NOMO-1 treated with dmso at 0.1 percent for 144 hours (cell line): ENCODE measurements at regions not wholly inside any gene's neighbourhood (a gene's known extent, or its start where the extent isn't known, plus 50 kb on each side); places are given as distances from the start of the nearest gene placed in this dataset.

Experiments used
- DNase-seq: peaks from one replicate; lab custom pipeline; 2025; ENCODE audit not compliant: unreplicated experiment; lab: John Stamatoyannopoulos, UW

DNA sequence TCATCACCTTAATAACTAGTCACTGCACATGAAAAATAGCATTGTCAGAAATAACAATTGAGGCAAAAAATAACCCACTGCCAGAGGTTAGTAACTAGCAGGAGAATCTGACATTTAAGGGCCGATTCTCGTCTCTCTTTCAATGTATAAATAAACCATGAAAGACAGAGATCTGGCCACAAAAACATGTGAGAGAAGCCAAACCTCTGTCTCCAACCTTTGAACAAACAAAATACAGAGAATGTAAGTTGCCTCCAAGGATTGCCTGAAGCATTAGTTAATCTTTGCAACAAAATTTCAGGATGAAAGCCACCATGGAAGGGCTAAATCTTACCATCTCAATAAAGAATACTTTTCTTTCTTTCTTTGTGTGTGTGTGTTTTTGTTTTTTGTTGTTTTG is 257.4 kb upstream of the TMTC1 start:
- DNase-seq: no peak

GRCh38 chr12:30030693-30031374 is 247.1 kb upstream of the TMTC1 start:
- no peak for DNase-seq

DNA sequence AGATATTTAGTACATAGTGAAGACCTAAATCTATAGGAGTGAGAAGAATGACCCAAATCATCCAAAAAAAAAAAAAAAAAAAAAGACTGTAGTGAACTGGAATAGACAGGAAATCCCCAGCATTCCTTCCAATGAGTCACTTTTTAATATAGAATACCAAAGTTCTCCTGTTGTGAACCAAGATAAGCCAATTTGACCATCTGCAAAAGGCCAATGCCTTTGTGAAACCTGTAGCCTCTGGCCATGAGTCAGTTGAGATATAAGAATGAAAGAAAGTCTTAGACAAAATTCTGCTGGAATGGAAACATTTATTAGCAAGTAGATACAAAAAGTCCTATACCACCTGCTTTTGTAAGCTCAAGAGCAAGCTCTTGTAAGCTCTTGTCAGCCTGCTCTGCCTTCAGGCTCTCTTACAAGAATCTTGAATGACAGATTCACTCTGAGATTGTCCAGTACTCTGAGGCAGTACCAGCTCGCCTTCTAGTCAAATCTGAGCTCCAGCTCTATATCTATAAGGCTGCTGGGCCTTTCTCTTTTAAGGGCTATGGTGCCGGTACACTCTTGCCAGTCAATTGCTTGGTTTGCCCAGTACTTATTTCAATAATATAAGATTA is 243.0 kb upstream of the TMTC1 start:
- DNase-seq: no peak

- no peak for DNase-seq
Observed at GRCh38 chr12:30025317-30025716, 241.6 kb upstream of the TMTC1 start.

DNA sequence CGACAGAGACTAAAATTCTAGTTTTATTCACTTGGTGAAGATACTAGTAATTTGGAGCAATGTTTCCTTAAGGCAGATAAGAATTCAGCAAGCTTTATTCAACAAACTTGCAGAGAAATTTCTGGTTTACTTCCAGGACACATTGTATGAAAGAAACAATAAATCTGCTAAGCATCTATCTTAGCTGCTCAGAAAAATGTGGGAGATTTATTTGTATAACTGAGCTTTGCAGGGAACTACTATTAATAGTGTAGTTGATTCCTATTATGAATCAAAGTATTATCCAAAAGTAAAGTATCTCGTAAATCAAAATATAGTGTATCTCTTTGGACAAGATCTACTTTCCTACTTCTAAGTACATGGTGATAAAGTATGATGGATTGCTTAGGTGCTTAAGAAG is 239.4 kb upstream of the TMTC1 start:
- DNase-seq: no peak

DNA sequence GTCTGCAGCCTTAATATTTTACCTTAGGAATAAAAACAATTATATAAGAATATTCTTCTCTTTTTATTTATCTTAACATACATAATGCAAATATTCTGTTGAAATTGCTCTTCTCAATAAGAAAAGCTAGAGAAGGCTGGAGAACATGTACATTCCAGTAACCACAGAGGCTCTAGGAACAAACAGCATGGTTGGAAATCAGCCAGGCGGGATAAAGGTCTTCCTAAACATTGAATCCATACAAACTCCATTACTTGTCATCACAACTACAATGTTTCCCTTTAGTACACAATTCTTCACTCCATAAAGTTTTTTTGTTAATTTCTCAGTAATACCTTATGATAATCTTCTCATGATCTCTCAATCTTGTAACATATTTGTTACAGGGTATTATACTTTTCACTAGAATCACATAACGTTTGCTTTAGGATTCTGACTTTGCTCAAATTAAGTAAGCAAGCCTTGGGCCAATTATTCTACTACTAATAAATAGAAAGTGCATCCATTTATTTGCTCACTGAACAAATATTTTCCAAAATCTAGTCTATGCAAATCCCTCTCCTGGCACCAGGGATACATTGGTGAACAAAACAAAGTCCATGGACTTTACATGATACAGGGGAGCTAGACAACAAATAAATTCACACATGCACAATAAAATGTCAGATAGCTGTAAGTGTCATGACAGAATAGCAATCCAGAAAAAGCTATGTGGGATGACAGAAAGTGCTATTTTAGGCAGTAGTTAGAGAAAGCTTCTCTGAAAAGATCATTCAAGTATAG is 237.5 kb upstream of the TMTC1 start:
- DNase-seq: no peak

- DNase-seq: no peak
Observed at GRCh38 chr12:30019366-30020140, 235.8 kb upstream of the TMTC1 start.

- DNase-seq: no peak
Observed at GRCh38 chr12:30016540-30017055, 232.9 kb upstream of the TMTC1 start.

DNA sequence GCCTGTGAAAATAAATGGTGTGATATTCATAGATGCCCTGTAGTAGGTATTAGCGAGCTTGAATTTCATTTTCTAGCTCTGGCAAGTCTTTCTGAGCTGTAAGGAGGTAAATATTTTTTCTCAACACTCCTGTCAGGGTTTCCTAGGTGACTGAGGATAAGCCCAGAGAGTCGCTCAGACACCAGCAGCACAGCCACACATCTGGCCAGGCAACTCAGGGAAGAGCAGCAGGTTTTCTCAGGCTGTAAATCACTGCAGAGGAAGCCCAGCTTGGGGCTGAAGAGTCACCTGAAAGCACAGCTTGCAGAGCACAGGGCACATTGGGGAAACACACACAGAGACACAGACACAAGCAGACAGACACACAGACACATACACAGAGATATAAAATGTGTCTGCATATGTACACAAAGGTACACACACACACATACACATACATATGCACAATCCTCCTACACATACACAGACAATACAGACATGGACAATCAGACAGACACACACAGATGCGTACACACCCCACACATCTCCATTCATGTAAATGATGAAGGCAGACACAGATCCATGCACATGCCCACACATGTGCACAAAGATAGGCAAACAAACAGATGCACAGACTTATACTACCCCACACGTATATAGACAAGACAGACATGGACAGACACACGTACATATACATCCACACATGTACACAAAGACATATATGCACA is 232.0 kb upstream of the TMTC1 start:
- no peak for DNase-seq

DNA sequence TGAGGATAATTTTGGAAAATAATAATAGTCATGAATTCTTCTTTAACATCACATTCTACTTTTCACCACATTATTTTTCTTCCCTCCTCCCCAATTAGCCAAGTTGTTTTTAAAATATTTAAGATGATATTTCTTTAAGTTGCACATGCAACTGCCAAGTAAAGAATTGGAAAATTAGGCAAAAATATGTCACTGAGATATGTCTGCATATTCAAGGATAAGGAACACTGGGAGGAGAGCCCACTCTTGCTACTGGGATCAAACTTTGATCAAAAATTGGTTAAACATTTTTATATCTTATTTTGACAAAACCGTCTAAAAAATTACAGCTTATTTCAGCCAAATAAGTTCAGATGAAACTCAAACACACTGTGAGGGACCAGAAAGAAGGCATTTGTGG is 231.2 kb upstream of the TMTC1 start:
- DNase-seq: no peak

GRCh38 chr12:30012816-30013450 is 229.2 kb upstream of the TMTC1 start:
- DNase-seq: no peak

GRCh38 chr12:30010071-30011052 is 226.6 kb upstream of the TMTC1 start:
- no peak for DNase-seq

GRCh38 chr12:30006021-30006420 is 222.3 kb upstream of the TMTC1 start:
- DNase-seq: no peak

GRCh38 chr12:30003321-30003720 is 219.6 kb upstream of the TMTC1 start:
- no peak for DNase-seq

DNA sequence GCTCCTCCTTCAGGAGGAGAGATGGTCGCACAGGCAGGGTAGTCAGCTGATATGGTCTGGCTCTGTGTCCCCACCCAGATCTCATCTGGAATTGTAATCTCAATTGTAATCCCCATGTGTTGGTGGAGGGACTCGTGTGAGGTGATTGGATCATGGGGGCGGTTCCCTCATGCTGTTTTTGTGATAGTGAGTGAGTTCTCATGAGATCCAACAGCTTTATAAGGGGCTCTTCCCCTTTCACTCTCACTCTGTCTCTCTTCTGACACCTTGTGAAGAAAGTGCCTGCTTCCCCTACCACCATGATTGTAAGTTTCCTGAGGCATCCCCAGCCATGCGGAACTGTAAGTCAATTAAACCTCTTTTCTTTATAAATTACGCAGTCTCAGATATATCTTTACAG is 218.9 kb upstream of the TMTC1 start:
- no peak for DNase-seq

- no peak for DNase-seq
Observed at GRCh38 chr12:30000401-30000800, 216.7 kb upstream of the TMTC1 start.

DNA sequence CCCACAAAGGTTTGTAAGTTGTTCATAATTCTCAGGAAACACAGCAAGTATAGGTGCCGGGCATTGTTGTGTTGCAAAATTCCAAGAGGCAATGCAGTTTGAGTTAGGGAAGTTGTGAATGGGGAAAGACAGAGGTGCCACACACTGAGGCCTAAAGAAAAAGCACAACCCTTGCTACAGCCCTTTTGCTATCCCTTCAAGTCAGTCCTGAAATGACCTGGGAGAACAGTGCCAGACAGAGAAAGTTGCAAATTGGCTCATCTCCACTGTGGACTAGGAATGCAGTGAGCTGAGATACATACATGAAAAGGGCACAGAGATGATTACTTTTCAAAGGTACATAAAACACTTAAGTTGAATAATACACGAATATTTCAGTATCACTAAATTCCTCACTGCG is 213.3 kb upstream of the TMTC1 start:
- no peak for DNase-seq

DNA sequence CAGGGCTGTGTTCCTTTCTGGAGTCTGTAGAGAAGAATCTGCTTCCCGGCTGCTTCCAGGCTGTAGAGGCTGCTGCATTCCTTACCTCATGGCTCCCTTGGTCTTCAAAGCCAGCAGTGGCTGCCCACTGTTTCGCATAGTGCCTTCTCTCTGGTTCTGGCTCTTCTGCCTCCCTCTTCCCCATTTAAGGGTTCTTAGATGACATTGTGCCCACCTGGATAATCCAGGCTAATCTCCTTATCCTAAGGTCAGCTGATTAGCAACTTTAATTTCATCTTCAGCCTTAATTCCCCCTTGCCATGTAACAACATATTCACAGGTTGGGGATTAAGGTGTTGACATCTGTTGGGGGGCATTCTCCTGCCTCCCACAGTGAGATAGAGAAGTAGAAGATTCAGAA is 208.6 kb upstream of the TMTC1 start:
- DNase-seq: no peak

- no peak for DNase-seq
Observed at GRCh38 chr12:29991924-29992323, 208.2 kb upstream of the TMTC1 start.
